Ectodermal cell (in vitro differentiated cells): ENCODE measurements at regions not wholly inside any gene's neighbourhood (a gene's known extent, or its start where the extent isn't known, plus 50 kb on each side); places are given as distances from the start of the nearest gene placed in this dataset.

Source experiments
- H3K27ac ChIP-seq: 2 replicates; pipeline ENCODE4 v1.7.0; 2013; ENCODE audit warnings: mild to moderate bottlenecking, low read depth, low read length; ENCODE audit not compliant: insufficient read depth, poor library complexity, severe bottlenecking
- H3K27me3 ChIP-seq: 2 replicates; pipeline ENCODE4 v1.7.0; 2013; ENCODE audit warnings: mild to moderate bottlenecking, low read length; ENCODE audit not compliant: insufficient read depth, control insufficient read depth, poor library complexity, severe bottlenecking
- H3K36me3 ChIP-seq: one replicate; pipeline ENCODE4 v1.7.0; 2013; ENCODE audit warnings: low read length; ENCODE audit not compliant: control insufficient read depth, insufficient read depth
- H3K4me1 ChIP-seq: one replicate; pipeline ENCODE4 v1.7.0; 2013; ENCODE audit warnings: low read length; ENCODE audit not compliant: control insufficient read depth, insufficient read depth
- H3K4me3 ChIP-seq: 2 replicates; pipeline ENCODE4 v1.7.0; 2013; ENCODE audit warnings: low read depth, low read length, control low read depth; ENCODE audit not compliant: insufficient read depth
- H3K9me3 ChIP-seq: 2 replicates; pipeline ENCODE4 v1.7.0; 2013; ENCODE audit warnings: mild to moderate bottlenecking, low read length, moderate library complexity; ENCODE audit not compliant: control insufficient read depth
- WGBS, 2 experiments: methylation state at CpG; one replicate each; pipeline ENCODE4 v1.1.7; 2013; ENCODE audit warnings: missing lambda C conversion rate in 2 of 2; 5-methylcytosine and 5-hydroxymethylcytosine counted together

GRCh38 chr16:50940275-50940854, 198.5 kb downstream of the CYLD start:
- H3K36me3 ChIP-seq: no peaks in the 10 kb centered on the region
- no peaks in the 10 kb centered on the region for H3K27me3 ChIP-seq
- H3K27ac ChIP-seq: no peak overlapping the region
- H3K4me1 ChIP-seq: peaks cover 6% of the 10 kb centered on the region
- 41 to 46% methylated on average over 7 of the region's 7 CpGs for WGBS, 2 experiments
- H3K4me3 ChIP-seq: no peak overlapping the region
- no peaks in the 10 kb centered on the region for H3K9me3 ChIP-seq

GRCh38 chr16:50939356-50939755, 197.5 kb downstream of the CYLD start:
- Histone ChIP-seq H3K9me3 (no peaks in the 10 kb centered on the region), H3K4me3 (no peak overlapping the region), H3K27me3 (no peaks in the 10 kb centered on the region), H3K27ac (no peak overlapping the region), H3K4me1 (peaks cover 6% of the 10 kb centered on the region), H3K36me3 (no peaks in the 10 kb centered on the region)
- WGBS, 2 experiments: 89% methylated on average over 2 of the region's 2 CpGs

- H3K27me3 ChIP-seq: no peaks in the 10 kb centered on the region
- 88 to 93% methylated on average over 11 of the region's 11 CpGs for whole genome bisulfite sequencing, 2 experiments
- no peak overlapping the region for H3K27ac ChIP-seq
- no peak overlapping the region for H3K4me3 ChIP-seq
- no peaks in the 10 kb centered on the region for H3K9me3 ChIP-seq
- no peaks in the 10 kb centered on the region for H3K36me3 ChIP-seq
- peaks cover 6% of the 10 kb centered on the region for H3K4me1 ChIP-seq
Measured at GRCh38 chr16:50938932-50939331, 197.0 kb downstream of the CYLD start.

- Histone ChIP-seq H3K4me1 (no peaks in the 10 kb centered on the region), H3K9me3 (no peaks in the 10 kb centered on the region), H3K36me3 (no peaks in the 10 kb centered on the region), H3K4me3 (no peak overlapping the region), H3K27ac (no peak overlapping the region), H3K27me3 (no peaks in the 10 kb centered on the region)
- WGBS, 2 experiments: 93 to 95% methylated on average over 3 of the region's 3 CpGs
Measured at GRCh38 chr16:50933262-50933661, 191.4 kb downstream of the CYLD start.

- H3K9me3 ChIP-seq: no peaks in the 10 kb centered on the region
- no peak overlapping the region for H3K27ac ChIP-seq
Measured at GRCh38 chr16:50932348-50932935, 190.6 kb downstream of the CYLD start.

GRCh38 chr16:50928065-50928464, 186.2 kb downstream of the CYLD start:
- WGBS, 2 experiments: 90 to 94% methylated on average over 5 of the region's 5 CpGs
- Histone ChIP-seq H3K36me3 (no peaks in the 10 kb centered on the region), H3K9me3 (no peaks in the 10 kb centered on the region), H3K4me1 (no peaks in the 10 kb centered on the region), H3K4me3 (no peak overlapping the region), H3K27ac (no peak overlapping the region), H3K27me3 (no peaks in the 10 kb centered on the region)

More at GRCh38 chr16:50932348-50932935, 190.6 kb downstream of the CYLD start:
- Histone ChIP-seq H3K36me3 (no peaks in the 10 kb centered on the region), H3K4me3 (no peak overlapping the region), H3K4me1 (no peaks in the 10 kb centered on the region), H3K27me3 (no peaks in the 10 kb centered on the region)

- no peaks in the 10 kb centered on the region for H3K27me3 ChIP-seq
- H3K4me3 ChIP-seq: no peak overlapping the region
- H3K4me1 ChIP-seq: no peaks in the 10 kb centered on the region
- H3K9me3 ChIP-seq: no peaks in the 10 kb centered on the region
- WGBS, 2 experiments: 92 to 97% methylated on average over 7 of the region's 7 CpGs
- no peaks in the 10 kb centered on the region for H3K36me3 ChIP-seq
- H3K27ac ChIP-seq: no peak overlapping the region
Measured at GRCh38 chr16:50925758-50926357, 184.0 kb downstream of the CYLD start.

- no peak overlapping the region for H3K27ac ChIP-seq
- H3K36me3 ChIP-seq: no peaks in the 10 kb centered on the region
- no peaks in the 10 kb centered on the region for H3K9me3 ChIP-seq
- no peak overlapping the region for H3K4me3 ChIP-seq
- 92 to 93% methylated on average over 8 of the region's 8 CpGs for WGBS, 2 experiments
- H3K27me3 ChIP-seq: no peaks in the 10 kb centered on the region
- no peaks in the 10 kb centered on the region for H3K4me1 ChIP-seq
Measured at GRCh38 chr16:50924759-50925545, 183.1 kb downstream of the CYLD start.

- peaks cover 6% of the 10 kb centered on the region for H3K4me1 ChIP-seq
- no peak overlapping the region for H3K4me3 ChIP-seq
- H3K36me3 ChIP-seq: no peaks in the 10 kb centered on the region
- H3K27me3 ChIP-seq: no peaks in the 10 kb centered on the region
- no peak overlapping the region for H3K27ac ChIP-seq
- 85% methylated on average over 15 to 16 of the region's 16 CpGs for WGBS, 2 experiments
- H3K9me3 ChIP-seq: no peaks in the 10 kb centered on the region
Measured at GRCh38 chr16:50917950-50918703, 176.2 kb downstream of the CYLD start.

- Histone ChIP-seq H3K27ac (no peak overlapping the region), H3K9me3 (no peaks in the 10 kb centered on the region), H3K4me3 (no peak overlapping the region), H3K4me1 (peaks cover 6% of the 10 kb centered on the region), H3K27me3 (no peaks in the 10 kb centered on the region), H3K36me3 (no peaks in the 10 kb centered on the region)
Measured at GRCh38 chr16:50916040-50916439, 174.2 kb downstream of the CYLD start.
